ENCODE measurements at regions not wholly inside any gene's neighbourhood (a gene's known extent, or its start where the extent isn't known, plus 50 kb on each side); places are given as distances from the start of the nearest gene placed in this dataset.

DNA sequence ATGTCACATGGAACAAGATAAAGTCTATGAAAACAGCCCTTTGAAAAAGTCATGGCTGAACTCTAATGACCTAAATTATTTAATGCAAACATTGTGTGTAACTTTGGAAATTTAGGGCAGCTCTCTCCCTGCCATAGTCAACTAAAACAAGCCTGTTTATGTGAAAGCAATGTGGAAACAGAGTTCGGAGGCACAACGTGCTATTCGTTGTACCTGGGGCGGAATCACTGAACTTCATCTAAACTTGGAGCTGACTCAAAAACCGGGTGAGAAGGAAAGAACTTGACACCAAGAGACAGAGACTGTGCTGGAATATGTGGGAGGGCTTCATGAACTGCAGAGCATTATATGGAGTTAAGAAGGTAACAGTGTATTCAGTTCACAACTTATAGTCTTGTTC is 764.9 kb upstream of the GOLIM4 start:
- TF ChIP-seq CTCF (IDR thresholded peaks at IDR 0.05; ENCODE audit: insufficient read depth, low read depth, low read length) (no peak), EZH2 (IDR thresholded peaks at IDR 0.05; ENCODE audit: insufficient read depth, low read length) (no peak)
